K562 (cell line): ENCODE measurements at regions not wholly inside any gene's neighbourhood (a gene's known extent, or its start where the extent isn't known, plus 50 kb on each side); places are given as distances from the start of the nearest gene placed in this dataset.

Source experiments
- ATAC-seq: fragments of 200-7000 bp; cut with Tn5 transposase; 3 replicates; pipeline ENCODE4 v1.9.1; 2020; ENCODE audit warnings: moderate library complexity
- BruUV-seq: library from RNA; stranded (reverse); fragments of 400-500 nt; replicated peaks from 2 replicates; lab custom pipeline; 2021; lab: Mats Ljungman, UMichigan
- CTCF ChIA-PET: fragments of 300-600 bp; formaldehyde crosslinking; extraction: SDS; loops from one replicate; lab custom pipeline; 2021; ENCODE audit warnings: low intra/inter-chr PET ratio; lab: Yijun Ruan, JAX
- POLR2A ChIA-PET: fragments of 300-600, 350-650 bp; sonication (Branson Sonifier 250); formaldehyde crosslinking; extraction: SDS; loops from one replicate; lab custom pipeline; 2021; ENCODE audit warnings: antibody characterized with exemption, inconsistent platforms; lab: Yijun Ruan, JAX
- DNase-seq, 4 experiments: peaks; one replicate each; pipeline versions ENCODE4 v3.0.0 to v3.0.0-alpha.2; 2011 to 2018; ENCODE audit warnings: low spot score in 3 of 4, mixed read lengths in 3 of 4; ENCODE audit errors: extremely low read depth in 1 of 4
- FAIRE-seq: peaks from 2 replicates; lab custom pipeline; 2011; peaks lifted over from hg19 to GRCh38; lab: Jason Lieb, UNC
- H2AFZ ChIP-seq: 2 replicates; pipeline ENCODE4 v1.6.0; 2011; ENCODE audit warnings: low read depth, low read length, control low read depth, inconsistent platforms
- H3K27ac ChIP-seq: fragments of 200-600 bp; 3 replicates; pipeline ENCODE4 v1.8.0; 2011; ENCODE audit warnings: low read depth, mild to moderate bottlenecking, control low read depth, inconsistent platforms, low read length, moderate library complexity, mixed read lengths; ENCODE audit errors: extremely low read depth
- H3K27me3 ChIP-seq, 2 experiments: fragments of 300-600 bp in 1 of 2; 2 replicates in 1 of 2; 3 replicates in 1 of 2; pipeline versions ENCODE4 v1.6.0 to v1.8.0; 2011; ENCODE audit warnings: inconsistent platforms in 2 of 2, low read length in 2 of 2, mild to moderate bottlenecking in 1 of 2, mixed read lengths in 1 of 2, moderate library complexity in 1 of 2; ENCODE audit not compliant: control insufficient read depth in 2 of 2, insufficient read depth in 2 of 2
- H3K36me3 ChIP-seq: fragments of 300-600 bp; 3 replicates; pipeline ENCODE4 v1.8.0; 2011; ENCODE audit warnings: mild to moderate bottlenecking, low read length, inconsistent platforms; ENCODE audit not compliant: control insufficient read depth, insufficient read depth
- H3K4me1 ChIP-seq, 2 experiments: fragments of 200-600 bp in 1 of 2; replicated peaks in 1 of 2; 2 replicates in 1 of 2; 3 replicates in 1 of 2; pipeline versions ENCODE4 v1.5.1 to v1.8.0; 2011; ENCODE audit warnings: inconsistent platforms in 2 of 2, low read length in 2 of 2, mild to moderate bottlenecking in 1 of 2, mixed read lengths in 1 of 2, moderate library complexity in 1 of 2; ENCODE audit not compliant: control insufficient read depth in 2 of 2, insufficient read depth in 2 of 2
- H3K4me2 ChIP-seq: 2 replicates; pipeline ENCODE4 v1.6.1; 2011; ENCODE audit warnings: low read length, control low read depth, inconsistent platforms, mixed read lengths; ENCODE audit not compliant: insufficient read depth
- H3K4me3 ChIP-seq: fragments of 200-600 bp; sonication (generic), shearing (Covaris generic); 2 replicates; pipeline ENCODE4 v1.5.1; 2016; ENCODE audit warnings: control low read depth, inconsistent platforms
- H3K79me2 ChIP-seq: fragments of 200-600 bp; 3 replicates; pipeline ENCODE4 v1.8.0; 2011; ENCODE audit warnings: low read length, inconsistent platforms; ENCODE audit not compliant: control insufficient read depth, insufficient read depth
- H3K9ac ChIP-seq, 2 experiments: 2 replicates each; pipeline versions ENCODE4 v1.6.0 to v1.6.1; 2011; ENCODE audit warnings: low read depth in 2 of 2, low read length in 2 of 2, control low read depth in 1 of 2, inconsistent platforms in 1 of 2, mild to moderate bottlenecking in 1 of 2, mixed read lengths in 1 of 2; ENCODE audit not compliant: insufficient read depth in 1 of 2
- H3K9me1 ChIP-seq: one replicate; pipeline ENCODE4 v1.6.0; 2011; ENCODE audit warnings: inconsistent platforms, mild to moderate bottlenecking, low read length, moderate library complexity; ENCODE audit not compliant: control insufficient read depth, insufficient read depth
- H3K9me3 ChIP-seq: replicated peaks from 2 replicates; pipeline ENCODE4 v1.5.1; 2011; ENCODE audit warnings: low read depth, low read length, inconsistent platforms; ENCODE audit not compliant: control insufficient read depth, insufficient read depth
- H4K20me1 ChIP-seq: replicated peaks from 2 replicates; pipeline ENCODE4 v1.6.1; 2011; ENCODE audit warnings: low read length, inconsistent platforms, mixed read lengths; ENCODE audit not compliant: control insufficient read depth, insufficient read depth
- C11orf30 ChIP-seq: fragments of 450-650 bp; IDR thresholded peaks from 2 replicates; pipeline ENCODE4 v1.6.1; 2016; ENCODE audit warnings: low read depth, mild to moderate bottlenecking
- CHD4 ChIP-seq: fragments of 200-600 bp; sonication (generic); IDR thresholded peaks from 3 replicates; pipeline ENCODE4 v1.6.1; 2012; ENCODE audit warnings: low read depth, mild to moderate bottlenecking, mixed read lengths, low read length, inconsistent platforms; ENCODE audit not compliant: insufficient read depth, insufficient replicate concordance, poor library complexity, severe bottlenecking
- CREBBP ChIP-seq: IDR thresholded peaks from one replicate; pipeline ENCODE4 v1.6.1; 2012; ENCODE audit warnings: low read depth, mild to moderate bottlenecking, control low read depth, inconsistent platforms, low read length
- DDX20 ChIP-seq: fragments of 450-650 bp; IDR thresholded peaks from 2 replicates; pipeline ENCODE4 v1.6.1; 2016; ENCODE audit warnings: missing genetic modification characterization, low read depth, mild to moderate bottlenecking, missing compliant biosample characterization, moderate library complexity
- EWSR1 ChIP-seq: fragments of 450-650 bp; IDR thresholded peaks from 2 replicates; pipeline ENCODE4 v1.6.1; 2018; ENCODE audit warnings: borderline replicate concordance, mild to moderate bottlenecking, low read depth, moderate library complexity; ENCODE audit not compliant: partially characterized antibody
- FIP1L1 ChIP-seq: fragments of 200-400 bp; formaldehyde crosslinking; IDR thresholded peaks from 2 replicates; pipeline ENCODE4 v1.6.1; 2018; ENCODE audit warnings: mild to moderate bottlenecking, low read depth, low read length; ENCODE audit not compliant: poor library complexity, severe bottlenecking
- HCFC1 ChIP-seq: IDR thresholded peaks from 2 replicates; pipeline ENCODE4 v1.6.1; 2012; ENCODE audit warnings: low read depth, low read length, improper control_type of control experiment
- POLR3G ChIP-seq: IDR thresholded peaks from 2 replicates; pipeline ENCODE4 v1.6.1; 2011; ENCODE audit not compliant: insufficient read length, insufficient replicate concordance; ENCODE audit errors: extremely low read depth
- PRPF4 ChIP-seq: fragments of 200-400 bp; formaldehyde crosslinking; IDR thresholded peaks from one replicate; pipeline ENCODE4 v1.6.1; 2017; ENCODE audit warnings: low read length, low read depth, mild to moderate bottlenecking; ENCODE audit not compliant: insufficient read depth, poor library complexity, severe bottlenecking
- SMARCC2 ChIP-seq: fragments of 450-650 bp; IDR thresholded peaks from 2 replicates; pipeline ENCODE4 v1.6.1; 2017; ENCODE audit warnings: antibody characterized with exemption, moderate library complexity, mild to moderate bottlenecking, low read depth
- SREBF2 ChIP-seq: sonication (generic); formaldehyde crosslinking; IDR thresholded peaks from 2 replicates; pipeline ENCODE4 v1.4.0; 2020; ENCODE audit warnings: mild to moderate bottlenecking, missing genetic modification reagents
- ZNF696 ChIP-seq: fragments of 250-450 bp; sonication (Bioruptor Pico); conservative IDR thresholded peaks from 2 replicates; pipeline ENCODE4 v1.4.0; 2020; ENCODE audit warnings: mild to moderate bottlenecking, moderate library complexity
- ZNF75A ChIP-seq: fragments of 450-650 bp; formaldehyde crosslinking; IDR thresholded peaks from 2 replicates; pipeline ENCODE4 v1.4.0; 2020; ENCODE audit warnings: mild to moderate bottlenecking
- ZNF830 ChIP-seq: fragments of 250-450 bp; sonication (Bioruptor Pico); IDR thresholded peaks from 2 replicates; pipeline ENCODE4 v1.5.0; 2021; ENCODE audit warnings: mild to moderate bottlenecking
- WGBS: fragments of 100-300 bp; shearing (Covaris generic); methylation state at CpG from one replicate; pipeline ENCODE4 v1.1.6; 2016; ENCODE audit warnings: low coverage, mixed read lengths; ENCODE audit not compliant: insufficient coverage; ENCODE audit errors: missing lambda C conversion rate; 5-methylcytosine and 5-hydroxymethylcytosine counted together
- in situ Hi-C: fragments of 300-500 bp; cut with MboI; formaldehyde crosslinking; loops from 4 replicates; pipeline ENCODE4 v1.15.0; 2018; ENCODE audit warnings: inconsistent platforms, mixed read lengths
- intact Hi-C: fragments of 100-400 bp; cut with micrococcal nuclease; formaldehyde crosslinking; loops from 2 replicates; pipeline ENCODE4 v1.14.2; 2022
- TF ChIP-seq, protein P1 (sequence below): sonication (generic); formaldehyde crosslinking; IDR thresholded peaks from 2 replicates; pipeline ENCODE4 v1.8.1; 2023; ENCODE audit warnings: mild to moderate bottlenecking, missing genetic modification reagents

DNA sequence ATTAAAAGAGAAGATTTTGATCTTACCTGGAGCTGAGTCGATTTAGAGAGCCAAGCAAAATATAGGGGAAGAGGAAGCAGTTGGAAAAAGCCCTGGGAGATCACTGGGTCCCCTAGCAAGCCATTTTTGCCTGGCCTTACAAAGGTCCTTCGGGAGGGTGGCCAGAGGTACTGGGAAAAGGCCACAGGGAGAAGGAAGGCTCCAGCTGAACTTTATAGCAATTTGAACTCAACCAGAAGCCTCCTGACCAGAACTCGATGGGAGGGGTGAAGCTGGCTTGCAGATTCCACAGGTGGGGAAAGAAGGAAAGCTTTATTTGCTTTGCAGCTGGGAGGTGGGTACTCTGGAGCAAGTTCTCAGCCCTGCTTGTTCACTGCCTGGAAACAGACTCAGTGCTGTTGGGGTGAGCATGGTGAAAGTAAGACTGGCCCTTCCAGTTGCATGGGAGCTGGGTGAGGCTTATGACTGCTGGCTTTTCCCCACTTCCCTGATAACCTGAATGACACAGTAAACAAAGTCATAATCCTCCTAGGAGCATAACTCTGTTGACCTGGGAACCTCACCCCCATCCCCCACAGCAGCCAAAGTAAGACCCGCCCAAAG is 855.8 kb downstream of the FSCB start:
- BruUV-seq, result no TSS peak
- no peak for TF ChIP-seq ZNF830 (CRISPR knock-in tag)
- no peak for TF ChIP-seq SMARCC2
- TF ChIP-seq SREBF2 (CRISPR knock-in tag), result no peak
- TF ChIP-seq C11orf30, result no peak
- no peak for TF ChIP-seq POLR3G
- no peak for TF ChIP-seq HCFC1
- TF ChIP-seq, protein P1, sequence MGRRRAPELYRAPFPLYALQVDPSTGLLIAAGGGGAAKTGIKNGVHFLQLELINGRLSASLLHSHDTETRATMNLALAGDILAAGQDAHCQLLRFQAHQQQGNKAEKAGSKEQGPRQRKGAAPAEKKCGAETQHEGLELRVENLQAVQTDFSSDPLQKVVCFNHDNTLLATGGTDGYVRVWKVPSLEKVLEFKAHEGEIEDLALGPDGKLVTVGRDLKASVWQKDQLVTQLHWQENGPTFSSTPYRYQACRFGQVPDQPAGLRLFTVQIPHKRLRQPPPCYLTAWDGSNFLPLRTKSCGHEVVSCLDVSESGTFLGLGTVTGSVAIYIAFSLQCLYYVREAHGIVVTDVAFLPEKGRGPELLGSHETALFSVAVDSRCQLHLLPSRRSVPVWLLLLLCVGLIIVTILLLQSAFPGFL (CRISPR knock-in tag), result no peak
- no peak for TF ChIP-seq ZNF75A
- no peak for TF ChIP-seq DDX20 (tag)
- no peak for TF ChIP-seq ZNF696 (CRISPR knock-in tag)
- TF ChIP-seq PRPF4, result no peak
- TF ChIP-seq FIP1L1, result no peak
- no peak for TF ChIP-seq EWSR1
- no peak for TF ChIP-seq CHD4
- no peak for TF ChIP-seq CREBBP
- TF ChIP-seq, all 486 proteins: peak for 0
- Histone ChIP-seq H3K9me3 (0 out of 2 replicates have a peak, but pooled peaks cover 2% of the 10 kb centered on the region), H3K27me3 (no peaks in the 10 kb centered on the region), H3K27ac (no peak overlapping the region), H3K79me2 (no peaks in the 10 kb centered on the region), H3K9me1 (no peaks in the 10 kb centered on the region), H3K4me2 (no peak overlapping the region), H4K20me1 (no peaks in the 10 kb centered on the region), H2AFZ (no peak overlapping the region), H3K4me3 (no peak overlapping the region), H3K36me3 (no peaks in the 10 kb centered on the region), H3K9ac (no peak overlapping the region), H3K4me1 (no peaks in the 10 kb centered on the region)
- ChIA-PET CTCF (no interaction called here), POLR2A (no interaction called here)
- ATAC-seq, result no peak
- in situ Hi-C loops (no loop called here), intact Hi-C loops (no loop called here)
- no peak for DNase-seq
- WGBS, result 0% methylated on average over 4 of the region's 4 CpGs
- FAIRE-seq, result no peak
